ENCODE measurements at regions not wholly inside any gene's neighbourhood (a gene's known extent, or its start where the extent isn't known, plus 50 kb on each side); places are given as distances from the start of the nearest gene placed in this dataset.
"Not testable (repeated sequence)": the region's sequence is repeated elsewhere in the genome, so short reads cannot be mapped to it uniquely, and the experiment has no call there.

DNA sequence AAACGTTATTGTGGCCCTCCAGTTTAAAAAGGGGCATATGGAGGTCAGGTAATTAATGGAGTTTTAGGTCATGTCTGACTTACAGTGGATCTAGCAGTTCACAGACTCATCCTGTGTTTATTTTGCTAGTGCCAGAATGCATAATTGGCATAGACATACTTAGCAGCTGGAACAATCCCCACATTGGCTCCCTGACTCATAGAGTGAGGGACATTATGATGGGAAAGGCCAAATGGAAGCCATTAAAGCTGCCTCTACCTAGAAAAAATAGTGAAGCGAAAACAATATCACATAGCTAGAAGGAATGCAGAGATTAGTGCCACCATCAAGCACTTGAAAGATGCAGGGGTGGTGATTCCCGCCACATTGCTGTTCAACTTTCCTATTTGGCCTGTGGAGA, 610.7 kb downstream of the SLITRK5 start:
- CTCF ChIA-PET: no interaction called here
- TF ChIP-seq, protein P1, sequence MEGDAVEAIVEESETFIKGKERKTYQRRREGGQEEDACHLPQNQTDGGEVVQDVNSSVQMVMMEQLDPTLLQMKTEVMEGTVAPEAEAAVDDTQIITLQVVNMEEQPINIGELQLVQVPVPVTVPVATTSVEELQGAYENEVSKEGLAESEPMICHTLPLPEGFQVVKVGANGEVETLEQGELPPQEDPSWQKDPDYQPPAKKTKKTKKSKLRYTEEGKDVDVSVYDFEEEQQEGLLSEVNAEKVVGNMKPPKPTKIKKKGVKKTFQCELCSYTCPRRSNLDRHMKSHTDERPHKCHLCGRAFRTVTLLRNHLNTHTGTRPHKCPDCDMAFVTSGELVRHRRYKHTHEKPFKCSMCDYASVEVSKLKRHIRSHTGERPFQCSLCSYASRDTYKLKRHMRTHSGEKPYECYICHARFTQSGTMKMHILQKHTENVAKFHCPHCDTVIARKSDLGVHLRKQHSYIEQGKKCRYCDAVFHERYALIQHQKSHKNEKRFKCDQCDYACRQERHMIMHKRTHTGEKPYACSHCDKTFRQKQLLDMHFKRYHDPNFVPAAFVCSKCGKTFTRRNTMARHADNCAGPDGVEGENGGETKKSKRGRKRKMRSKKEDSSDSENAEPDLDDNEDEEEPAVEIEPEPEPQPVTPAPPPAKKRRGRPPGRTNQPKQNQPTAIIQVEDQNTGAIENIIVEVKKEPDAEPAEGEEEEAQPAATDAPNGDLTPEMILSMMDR (conservative IDR thresholded peaks at IDR 0.05; ENCODE audit: low read depth): no peak
- POLR2A ChIA-PET (ENCODE audit: low non-redundant PET): no interaction called here
- no peak for DNase-seq (ENCODE audit: low spot score)
- no peak overlapping the region for H3K27ac ChIP-seq

DNA sequence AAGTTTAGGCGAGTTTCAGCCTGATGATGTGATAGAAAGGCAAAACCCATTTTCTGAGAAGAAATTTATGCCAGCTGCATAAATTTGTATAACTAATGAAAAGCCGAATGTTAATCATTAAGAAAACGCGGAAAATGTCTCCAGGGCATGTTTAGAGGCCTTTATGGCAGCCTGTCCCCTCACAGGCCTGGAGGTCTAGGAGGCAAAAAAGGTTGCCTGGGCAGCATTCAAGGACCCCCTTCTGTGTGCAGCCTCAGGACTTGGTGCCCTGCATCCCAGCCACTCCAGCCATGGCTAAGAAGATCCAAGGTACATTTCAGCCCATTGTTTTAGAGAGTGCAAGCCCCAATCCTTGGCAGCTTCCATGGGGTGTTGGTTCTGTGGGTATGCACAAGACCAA, 614.2 kb downstream of the SLITRK5 start:
- TF ChIP-seq, protein P1 (conservative IDR thresholded peaks at IDR 0.05; ENCODE audit: low read depth): no peak
- POLR2A ChIA-PET (ENCODE audit: low non-redundant PET): no interaction called here
- CTCF ChIA-PET: no interaction called here
- DNase-seq (ENCODE audit: low spot score): no peak
- H3K27ac ChIP-seq: no peak overlapping the region

DNA sequence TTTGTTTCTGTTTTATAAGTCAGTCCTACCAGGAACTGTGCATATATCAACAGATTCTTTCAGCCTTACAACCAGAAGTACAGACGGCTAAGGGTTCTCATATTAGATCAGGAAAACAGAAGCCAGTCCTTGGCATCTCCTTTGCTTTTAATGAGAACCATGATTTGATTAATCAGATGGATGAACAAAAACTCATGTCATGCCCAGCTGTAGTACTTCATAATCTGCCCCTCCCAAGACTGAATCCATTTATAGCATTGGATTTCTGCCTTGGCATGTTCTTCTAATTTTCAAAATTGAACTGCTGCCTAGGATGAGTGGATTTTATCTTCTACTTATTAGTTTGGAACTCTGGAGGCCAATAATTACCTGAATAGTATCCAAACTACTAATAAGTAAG, 617.2 kb downstream of the SLITRK5 start:
- POLR2A ChIA-PET (ENCODE audit: low non-redundant PET): no interaction called here
- H3K27ac ChIP-seq: no peak overlapping the region
- CTCF ChIA-PET: no interaction called here
- no peak for DNase-seq (ENCODE audit: low spot score)
- TF ChIP-seq, protein P1 (conservative IDR thresholded peaks at IDR 0.05; ENCODE audit: low read depth): no peak

DNA sequence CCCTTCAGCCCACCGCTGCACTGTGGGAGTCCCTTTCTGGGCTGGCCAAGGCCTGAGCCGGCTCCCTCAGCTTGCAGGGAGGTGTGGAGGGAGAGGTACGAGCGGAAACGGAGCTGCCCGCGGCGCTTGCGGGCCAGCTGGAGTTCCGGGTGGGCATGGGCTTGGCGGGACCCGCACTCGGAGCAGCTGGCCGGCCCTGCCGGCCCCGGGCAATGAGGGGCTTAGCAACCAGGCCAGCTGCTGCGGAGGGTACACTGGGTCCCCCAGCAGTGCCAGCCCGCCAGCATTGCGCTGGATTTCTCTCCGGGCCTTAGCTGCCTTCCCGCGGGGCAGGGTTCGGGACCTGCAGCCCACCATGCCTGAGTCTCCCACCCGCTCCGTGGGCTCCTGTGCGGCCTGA, 620.6 kb downstream of the SLITRK5 start:
- DNase-seq (ENCODE audit: low spot score); POLR2A ChIA-PET (ENCODE audit: low non-redundant PET); H3K27ac ChIP-seq; CTCF ChIA-PET: not testable (repeated sequence)

DNA sequence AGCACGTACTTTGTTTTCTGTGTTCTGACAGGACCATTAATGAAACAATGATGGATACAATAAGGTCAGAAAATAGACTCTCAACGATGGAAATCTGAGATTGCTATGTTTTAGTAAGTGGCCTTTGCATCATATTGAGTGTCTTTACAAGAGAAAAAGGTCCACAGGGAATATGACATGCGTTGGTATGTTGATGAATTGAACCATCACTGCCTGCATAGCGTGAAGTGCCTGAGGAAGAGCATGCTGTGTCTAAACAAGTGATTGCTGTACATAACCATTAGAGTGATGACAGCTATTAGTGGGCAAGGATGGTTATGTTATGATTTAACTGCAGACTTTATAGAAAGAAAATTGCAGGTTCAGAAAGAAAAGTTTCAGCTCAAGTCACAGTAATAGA, 623.2 kb downstream of the SLITRK5 start:
- TF ChIP-seq, protein P1 (conservative IDR thresholded peaks at IDR 0.05; ENCODE audit: low read depth): no peak
- no peak overlapping the region for H3K27ac ChIP-seq
- no peak for DNase-seq (ENCODE audit: low spot score)
- ChIA-PET CTCF (no interaction called here), POLR2A (ENCODE audit: low non-redundant PET) (no interaction called here)

DNA sequence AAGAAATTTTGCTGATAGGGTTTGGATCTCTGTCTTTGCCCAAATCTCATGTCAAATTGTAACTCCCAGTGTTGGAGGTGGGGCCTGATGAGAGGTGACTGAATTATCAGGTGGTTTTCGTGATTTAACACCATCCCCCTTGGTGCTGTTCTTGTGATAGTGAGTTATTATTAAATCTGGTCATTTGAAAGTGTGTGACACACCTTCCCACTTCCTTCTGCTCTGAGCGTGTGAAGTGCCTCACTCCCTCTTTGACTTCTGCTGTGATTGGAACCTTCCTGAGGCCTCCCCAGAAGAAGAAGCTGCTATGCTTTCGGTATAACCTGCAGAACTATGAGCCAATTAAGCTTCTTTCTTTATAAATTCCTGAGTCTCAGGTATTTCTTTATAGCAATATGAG, 632.0 kb downstream of the SLITRK5 start:
- no peak overlapping the region for H3K27ac ChIP-seq
- TF ChIP-seq, protein P1 (conservative IDR thresholded peaks at IDR 0.05; ENCODE audit: low read depth): no peak
- ChIA-PET CTCF (no interaction called here), POLR2A (ENCODE audit: low non-redundant PET) (no interaction called here)
- DNase-seq (ENCODE audit: low spot score): no peak

DNA sequence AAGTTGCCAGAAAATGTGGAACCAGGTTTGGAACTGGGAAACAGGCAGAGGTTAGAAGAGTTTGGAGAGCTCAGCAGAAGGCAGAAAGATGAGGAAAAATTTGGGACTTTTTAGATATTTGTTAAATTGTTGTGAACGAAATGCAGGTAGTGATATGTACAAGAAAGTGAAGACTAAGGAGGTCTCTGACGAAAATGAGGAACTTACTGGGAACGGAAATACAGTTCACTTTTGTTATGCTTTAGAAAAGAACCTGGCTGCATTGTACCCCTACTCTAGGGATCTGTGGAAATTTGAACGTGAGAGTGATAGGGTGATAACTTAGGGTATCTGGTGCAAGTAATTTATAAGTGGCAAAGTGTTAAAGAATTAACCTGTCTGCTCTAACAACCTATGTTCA, 632.4 kb downstream of the SLITRK5 start:
- TF ChIP-seq, protein P1 (conservative IDR thresholded peaks at IDR 0.05; ENCODE audit: low read depth): no peak
- ChIA-PET POLR2A (ENCODE audit: low non-redundant PET) (no interaction called here), CTCF (no interaction called here)
- no peak for DNase-seq (ENCODE audit: low spot score)
- H3K27ac ChIP-seq: no peak overlapping the region

Measured in RWPE1 (cell line).